AG04449 (cell line): ENCODE measurements at regions not wholly inside any gene's neighbourhood (a gene's known extent, or its start where the extent isn't known, plus 50 kb on each side); places are given as distances from the start of the nearest gene placed in this dataset.

Source experiments
- CTCF ChIA-PET: fragments of 350-600 bp; formaldehyde crosslinking; extraction: SDS; loops from one replicate; lab custom pipeline; 2021; ENCODE audit warnings: antibody characterized with exemption; lab: Yijun Ruan, JAX
- POLR2A ChIA-PET: fragments of 400-600, 350-600 bp; formaldehyde crosslinking; extraction: SDS; loops from one replicate; lab custom pipeline; 2020; ENCODE audit warnings: antibody characterized with exemption, inconsistent platforms; lab: Yijun Ruan, JAX
- DNase-seq: peaks from one replicate; pipeline ENCODE4 v3.0.0-alpha.2; 2010; ENCODE audit warnings: low read depth, low spot score
- H3K4me3 ChIP-seq: 2 replicates; pipeline ENCODE4 v1.5.1; 2011; ENCODE audit warnings: low read depth, mild to moderate bottlenecking, control low read depth, low read length
- TF ChIP-seq, protein P1 (sequence below): IDR thresholded peaks from one replicate; pipeline ENCODE4 v1.5.1; 2011; ENCODE audit warnings: mild to moderate bottlenecking, moderate library complexity, low read length, control low read depth, inconsistent platforms; ENCODE audit not compliant: insufficient read depth; ENCODE audit errors: missing control alignments

- DNase-seq = no peak
- ChIA-PET POLR2A (no interaction called here), CTCF (no interaction called here)
- H3K4me3 ChIP-seq = no peak overlapping the region
- TF ChIP-seq, protein P1, sequence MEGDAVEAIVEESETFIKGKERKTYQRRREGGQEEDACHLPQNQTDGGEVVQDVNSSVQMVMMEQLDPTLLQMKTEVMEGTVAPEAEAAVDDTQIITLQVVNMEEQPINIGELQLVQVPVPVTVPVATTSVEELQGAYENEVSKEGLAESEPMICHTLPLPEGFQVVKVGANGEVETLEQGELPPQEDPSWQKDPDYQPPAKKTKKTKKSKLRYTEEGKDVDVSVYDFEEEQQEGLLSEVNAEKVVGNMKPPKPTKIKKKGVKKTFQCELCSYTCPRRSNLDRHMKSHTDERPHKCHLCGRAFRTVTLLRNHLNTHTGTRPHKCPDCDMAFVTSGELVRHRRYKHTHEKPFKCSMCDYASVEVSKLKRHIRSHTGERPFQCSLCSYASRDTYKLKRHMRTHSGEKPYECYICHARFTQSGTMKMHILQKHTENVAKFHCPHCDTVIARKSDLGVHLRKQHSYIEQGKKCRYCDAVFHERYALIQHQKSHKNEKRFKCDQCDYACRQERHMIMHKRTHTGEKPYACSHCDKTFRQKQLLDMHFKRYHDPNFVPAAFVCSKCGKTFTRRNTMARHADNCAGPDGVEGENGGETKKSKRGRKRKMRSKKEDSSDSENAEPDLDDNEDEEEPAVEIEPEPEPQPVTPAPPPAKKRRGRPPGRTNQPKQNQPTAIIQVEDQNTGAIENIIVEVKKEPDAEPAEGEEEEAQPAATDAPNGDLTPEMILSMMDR = no peak
These were observed 265.5 kb downstream of the SKAP2 start for GRCh38 chr7:26598867-26599266.

- POLR2A ChIA-PET = no interaction called here
- TF ChIP-seq, protein P1 = no peak
- CTCF ChIA-PET = no interaction called here
- no peak for DNase-seq
- no peak overlapping the region for H3K4me3 ChIP-seq
These were observed 264.4 kb downstream of the SKAP2 start for GRCh38 chr7:26599982-26600381.

- TF ChIP-seq, protein P1 = no peak
- ChIA-PET CTCF (no interaction called here), POLR2A (no interaction called here)
- DNase-seq = no peak
- no peak overlapping the region for H3K4me3 ChIP-seq
These were observed 264.0 kb downstream of the SKAP2 start for GRCh38 chr7:26600411-26600810.

DNA sequence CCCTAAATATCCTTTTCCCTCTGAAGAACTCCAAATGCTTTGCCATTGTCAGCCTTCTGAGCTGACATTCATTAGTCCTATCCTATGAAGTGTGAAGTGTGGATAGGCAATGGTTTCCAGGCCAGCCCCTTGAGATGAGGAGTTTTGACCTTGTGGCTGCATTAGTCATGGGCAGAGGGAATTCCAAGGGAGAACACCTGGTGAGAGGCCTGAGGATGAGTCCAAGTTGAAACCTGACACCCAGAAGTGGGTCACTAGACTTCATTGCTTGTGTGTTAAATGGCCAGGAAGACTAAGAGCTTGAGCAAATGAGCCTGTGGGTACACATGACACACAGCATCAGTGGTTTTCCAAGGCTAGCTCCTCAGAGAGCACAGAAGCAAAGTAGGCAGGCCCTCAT is 260.8 kb downstream of the SKAP2 start:
- DNase-seq = no peak
- ChIA-PET POLR2A (no interaction called here), CTCF (no interaction called here)
- H3K4me3 ChIP-seq = no peak overlapping the region
- TF ChIP-seq, protein P1 = no peak

- DNase-seq = no peak
- TF ChIP-seq, protein P1 = no peak
- POLR2A ChIA-PET = no interaction called here
- no peak overlapping the region for H3K4me3 ChIP-seq
- CTCF ChIA-PET = no interaction called here
These were observed 256.0 kb downstream of the SKAP2 start for GRCh38 chr7:26608402-26608801.

DNA sequence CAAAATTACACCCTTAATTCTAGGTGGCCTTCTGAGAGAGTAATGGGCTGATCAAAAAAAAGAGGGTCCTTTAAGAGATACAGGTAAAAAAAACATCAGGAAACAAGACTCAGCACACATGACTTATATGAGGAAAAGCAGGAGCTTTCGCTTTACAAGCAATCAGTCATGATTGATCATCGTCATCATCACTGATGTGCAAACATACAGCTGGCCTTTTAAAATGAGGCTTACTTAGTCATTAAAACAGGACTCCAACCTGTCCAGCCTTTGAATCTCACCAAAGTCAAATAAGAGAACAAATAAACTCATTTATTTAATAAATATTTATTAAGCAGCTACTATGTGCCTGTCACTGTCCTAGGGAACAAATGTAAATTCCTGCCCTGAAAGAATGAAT is 255.3 kb downstream of the SKAP2 start:
- TF ChIP-seq, protein P1 = no peak
- DNase-seq = no peak
- CTCF ChIA-PET = no interaction called here
- POLR2A ChIA-PET = no interaction called here
- H3K4me3 ChIP-seq = no peak overlapping the region
